Neural cell (in vitro differentiated cells): ENCODE measurements at regions not wholly inside any gene's neighbourhood (a gene's known extent, or its start where the extent isn't known, plus 50 kb on each side); places are given as distances from the start of the nearest gene placed in this dataset.
"Not testable (repeated sequence)": the region's sequence is repeated elsewhere in the genome, so short reads cannot be mapped to it uniquely, and the experiment has no call there.

Experiments used
- H2AFZ ChIP-seq: fragments of 200-600, 300-800 bp; sonication (generic), shearing (Covaris generic); 2 replicates; pipeline ENCODE4 v1.6.0; 2014; ENCODE audit warnings: low read depth, mild to moderate bottlenecking, antibody characterized with exemption, low read length, moderate library complexity
- H3F3A ChIP-seq: fragments of 200-600 bp; shearing (Covaris generic); 2 replicates; pipeline ENCODE4 v1.6.1; 2016; ENCODE audit warnings: mild to moderate bottlenecking, moderate library complexity, mixed read lengths, antibody characterized with exemption, low read length; ENCODE audit not compliant: insufficient read depth, poor library complexity, severe bottlenecking
- H3K27ac ChIP-seq: fragments of 200-600, 300-800 bp; sonication (generic), shearing (Covaris generic); 2 replicates; pipeline ENCODE4 v1.5.1; 2014; ENCODE audit warnings: mild to moderate bottlenecking, low read length, moderate library complexity
- H3K27me3 ChIP-seq: fragments of 300-800, 200-600 bp; sonication (generic), shearing (Covaris generic); 2 replicates; pipeline ENCODE4 v1.6.0; 2014; ENCODE audit warnings: mild to moderate bottlenecking, low read depth, low read length, moderate library complexity; ENCODE audit not compliant: insufficient read depth
- H3K36me3 ChIP-seq: fragments of 300-800, 200-600 bp; sonication (generic), shearing (Covaris generic); 2 replicates; pipeline ENCODE4 v1.5.1; 2014; ENCODE audit warnings: mild to moderate bottlenecking, antibody characterized with exemption, low read length, moderate library complexity; ENCODE audit not compliant: insufficient read depth
- H3K4me2 ChIP-seq: fragments of 300-800, 200-600 bp; sonication (generic), shearing (Covaris generic); 2 replicates; pipeline ENCODE4 v1.6.0; 2014; ENCODE audit warnings: mild to moderate bottlenecking, low read length
- H3K4me3 ChIP-seq: fragments of 300-800, 200-600 bp; sonication (generic), shearing (Covaris generic); 2 replicates; pipeline ENCODE4 v1.5.1; 2014; ENCODE audit warnings: mild to moderate bottlenecking, low read length, moderate library complexity
- H3K79me2 ChIP-seq: fragments of 200-600 bp; shearing (Covaris generic); replicated peaks from 2 replicates; pipeline ENCODE4 v1.6.0; 2014; ENCODE audit warnings: mild to moderate bottlenecking, low read length, moderate library complexity; ENCODE audit not compliant: insufficient read depth
- H3K9ac ChIP-seq: fragments of 300-800, 200-600 bp; sonication (generic), shearing (Covaris generic); 2 replicates; pipeline ENCODE4 v1.6.1; 2016; ENCODE audit warnings: mild to moderate bottlenecking, low read length, mixed read lengths
- H3K9me2 ChIP-seq: fragments of 200-600 bp; shearing (Covaris generic); 2 replicates; pipeline ENCODE4 v1.6.1; 2016; ENCODE audit warnings: mild to moderate bottlenecking, low read length, mixed read lengths; ENCODE audit not compliant: insufficient read depth
- H3K9me3 ChIP-seq: fragments of 200-600, 300-800 bp; sonication (generic), shearing (Covaris generic); 2 replicates; pipeline ENCODE4 v1.6.1; 2016; ENCODE audit warnings: mild to moderate bottlenecking, mixed run types, low read length, moderate library complexity, mixed read lengths
- H4K20me1 ChIP-seq: fragments of 200-600 bp; shearing (Covaris generic); 2 replicates; pipeline ENCODE4 v1.6.1; 2016; ENCODE audit warnings: mild to moderate bottlenecking, mixed run types; ENCODE audit not compliant: insufficient read depth
- CTCF ChIP-seq: fragments of 450-650 bp; IDR thresholded peaks from 2 replicates; pipeline ENCODE4 v1.5.1; 2014; ENCODE audit warnings: antibody characterized with exemption, mild to moderate bottlenecking, moderate library complexity; ENCODE audit not compliant: poor library complexity, severe bottlenecking
- EP300 ChIP-seq: fragments of 450-650 bp; conservative IDR thresholded peaks from 2 replicates; pipeline ENCODE4 v1.6.1; 2014; ENCODE audit warnings: antibody characterized with exemption, mild to moderate bottlenecking, moderate library complexity; ENCODE audit not compliant: poor library complexity, severe bottlenecking
- EZH2 ChIP-seq: fragments of 200-600, 300-800 bp; shearing (Covaris generic), sonication (generic); IDR thresholded peaks from 2 replicates; pipeline ENCODE4 v1.6.1; 2014; ENCODE audit warnings: antibody characterized with exemption, low read length, borderline replicate concordance, mild to moderate bottlenecking; ENCODE audit not compliant: insufficient read depth, poor library complexity, severe bottlenecking
- MXI1 ChIP-seq: fragments of 450-650 bp; conservative IDR thresholded peaks from 2 replicates; pipeline ENCODE4 v1.6.1; 2014; ENCODE audit warnings: antibody characterized with exemption, mild to moderate bottlenecking; ENCODE audit not compliant: poor library complexity, severe bottlenecking
- POLR2AphosphoS5 ChIP-seq: IDR thresholded peaks from 2 replicates; pipeline ENCODE4 v1.6.1; 2012
- RAD21 ChIP-seq: fragments of 450-650 bp; conservative IDR thresholded peaks from 2 replicates; pipeline ENCODE4 v1.6.1; 2014; ENCODE audit warnings: antibody characterized with exemption, mild to moderate bottlenecking, moderate library complexity
- REST ChIP-seq: IDR thresholded peaks from 2 replicates; pipeline ENCODE4 v1.6.1; 2012; ENCODE audit warnings: borderline replicate concordance
- SMC3 ChIP-seq: fragments of 450-650 bp; conservative IDR thresholded peaks from 2 replicates; pipeline ENCODE4 v1.6.1; 2014; ENCODE audit warnings: antibody characterized with exemption, mild to moderate bottlenecking, moderate library complexity; ENCODE audit not compliant: poor library complexity
- TAF1 ChIP-seq: IDR thresholded peaks from 2 replicates; pipeline ENCODE4 v1.6.1; 2012; ENCODE audit warnings: low read depth

DNA sequence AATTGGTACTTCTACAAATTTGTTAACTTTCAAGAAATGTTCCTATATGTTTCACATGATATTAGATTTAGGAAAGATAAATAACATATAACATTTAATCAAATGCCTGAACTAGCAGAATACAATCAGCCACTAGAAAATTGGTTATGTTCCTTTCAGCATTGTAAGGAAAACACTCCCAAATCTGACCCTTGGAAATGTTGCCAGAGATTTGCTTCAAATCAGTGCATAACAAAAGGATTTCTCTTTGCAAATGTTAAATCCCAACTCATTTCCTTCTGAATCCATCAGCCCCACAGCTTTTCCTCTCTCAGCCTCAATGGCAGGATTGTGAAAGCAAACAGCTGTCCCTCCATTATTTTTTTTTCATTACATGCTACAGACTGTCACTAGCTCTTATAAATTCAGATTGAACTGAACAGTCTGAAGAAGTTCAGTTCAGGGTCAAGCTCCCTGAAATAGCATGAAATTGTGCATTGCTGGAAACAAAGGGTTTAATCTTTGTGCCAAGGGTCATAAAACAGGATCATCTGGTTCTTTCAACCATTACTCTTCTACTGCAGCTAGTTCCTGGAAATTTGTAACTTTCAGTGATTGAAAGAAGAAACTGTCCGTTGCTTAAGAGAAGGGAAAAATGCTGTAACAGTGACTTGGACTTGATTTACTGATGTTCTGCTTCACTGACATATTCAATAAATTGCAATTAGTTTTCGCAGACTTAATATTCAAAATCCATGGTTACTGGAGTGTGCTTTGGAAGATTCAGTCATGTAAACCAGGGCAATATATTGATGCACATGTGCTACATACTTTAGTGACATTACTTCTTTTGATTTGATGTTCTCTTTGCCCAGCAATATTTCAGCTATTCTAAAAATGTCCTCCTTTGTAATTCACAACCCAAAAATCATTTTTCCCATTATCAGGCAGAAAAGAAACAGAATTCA, 246.4 kb downstream of the RPL10L start:
- no peaks in the 10 kb centered on the region for H3K36me3 ChIP-seq
- TF ChIP-seq RAD21 (no peak), REST (no peak), POLR2AphosphoS5 (no peak), CTCF (no peak)
- no peaks in the 10 kb centered on the region for H3K79me2 ChIP-seq
- H3K27me3 ChIP-seq = no peaks in the 10 kb centered on the region
- no peaks in the 10 kb centered on the region for H4K20me1 ChIP-seq
- no peak overlapping the region for H3K27ac ChIP-seq
- H3K4me3 ChIP-seq = no peak overlapping the region
- no peaks in the 10 kb centered on the region for H3K9me3 ChIP-seq
- no peak overlapping the region for H3K4me2 ChIP-seq
- H3K9ac ChIP-seq = no peak overlapping the region
- no peak overlapping the region for H2AFZ ChIP-seq
- H3K9me2 ChIP-seq = no peaks in the 10 kb centered on the region
- H3F3A ChIP-seq = no peaks in the 10 kb centered on the region

DNA sequence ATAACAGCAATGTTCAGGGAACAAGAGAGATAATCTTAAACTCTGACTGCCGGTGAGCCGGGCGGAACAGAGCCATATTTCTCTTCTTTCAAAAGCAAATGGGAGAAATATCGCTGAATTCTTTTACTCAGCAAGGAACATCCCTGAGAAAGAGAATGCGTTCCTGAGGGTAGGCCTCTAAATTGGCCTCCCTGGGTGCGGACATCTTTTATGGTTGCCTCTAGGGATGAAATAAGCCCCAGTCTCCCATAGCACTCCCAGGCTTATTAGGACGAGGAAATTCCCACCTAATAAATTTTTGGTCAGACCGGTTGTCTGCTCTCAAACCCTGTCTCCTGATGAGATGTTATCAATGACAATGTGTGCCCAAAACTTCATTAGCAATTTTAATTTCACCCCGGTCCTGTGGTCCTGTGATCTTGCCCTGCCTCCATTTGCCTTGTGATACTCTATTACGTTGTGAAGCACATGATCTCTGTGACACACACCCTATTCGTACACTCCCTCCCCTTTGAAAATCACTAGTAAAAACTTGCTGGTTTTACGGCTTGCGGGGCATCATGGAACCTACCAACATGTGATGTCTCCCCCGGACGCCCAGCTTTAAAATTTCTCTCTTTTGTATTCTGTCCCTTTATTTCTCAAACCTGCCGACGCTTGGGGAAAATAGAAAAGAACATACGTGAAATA, 249.4 kb downstream of the RPL10L start:
- H3K9ac ChIP-seq, H3K4me3 ChIP-seq, H3K36me3 ChIP-seq, H4K20me1 ChIP-seq, H3K27ac ChIP-seq, H3F3A ChIP-seq, H3K79me2 ChIP-seq, H3K27me3 ChIP-seq, H3K9me3 ChIP-seq, H3K4me2 ChIP-seq, H2AFZ ChIP-seq, H3K9me2 ChIP-seq: not testable (repeated sequence)

GRCh38 chr14:46401066-46401465, 250.5 kb downstream of the RPL10L start:
- H3K27me3 ChIP-seq = no peaks in the 10 kb centered on the region

More at GRCh38 chr14:46401066-46401465, 250.5 kb downstream of the RPL10L start:
- H2AFZ ChIP-seq = no peak overlapping the region
- H3K9me2 ChIP-seq = no peaks in the 10 kb centered on the region
- H3K9ac ChIP-seq = no peak overlapping the region
- H3K4me2 ChIP-seq = no peak overlapping the region
- no peak overlapping the region for H3K27ac ChIP-seq
- H4K20me1 ChIP-seq = no peaks in the 10 kb centered on the region
- TF ChIP-seq POLR2AphosphoS5 (no peak), TAF1 (no peak), EP300 (no peak), SMC3 (no peak), MXI1 (no peak), REST (no peak), EZH2 (no peak), RAD21 (no peak), CTCF (no peak)
- H3K9me3 ChIP-seq = no peaks in the 10 kb centered on the region
- no peaks in the 10 kb centered on the region for H3K79me2 ChIP-seq
- no peaks in the 10 kb centered on the region for H3F3A ChIP-seq
- no peaks in the 10 kb centered on the region for H3K36me3 ChIP-seq
- no peak overlapping the region for H3K4me3 ChIP-seq
